ENCODE measurements at regions not wholly inside any gene's neighbourhood (a gene's known extent, or its start where the extent isn't known, plus 50 kb on each side); places are given as distances from the start of the nearest gene placed in this dataset.

- TF ChIP-seq CTCF (IDR thresholded peaks at IDR 0.05; ENCODE audit: insufficient read depth, low read length, poor library complexity, severe bottlenecking) (no peak), EZH2phosphoT487 (conservative IDR thresholded peaks at IDR 0.05; ENCODE audit: low read length) (no peak)
Measured at GRCh38 chr10:61067671-61068336, 123.8 kb upstream of the RHOBTB1 start.

Data from SU-DHL-6 (cell line).